ENCODE measurements at regions not wholly inside any gene's neighbourhood (a gene's known extent, or its start where the extent isn't known, plus 50 kb on each side); places are given as distances from the start of the nearest gene placed in this dataset.

DNA sequence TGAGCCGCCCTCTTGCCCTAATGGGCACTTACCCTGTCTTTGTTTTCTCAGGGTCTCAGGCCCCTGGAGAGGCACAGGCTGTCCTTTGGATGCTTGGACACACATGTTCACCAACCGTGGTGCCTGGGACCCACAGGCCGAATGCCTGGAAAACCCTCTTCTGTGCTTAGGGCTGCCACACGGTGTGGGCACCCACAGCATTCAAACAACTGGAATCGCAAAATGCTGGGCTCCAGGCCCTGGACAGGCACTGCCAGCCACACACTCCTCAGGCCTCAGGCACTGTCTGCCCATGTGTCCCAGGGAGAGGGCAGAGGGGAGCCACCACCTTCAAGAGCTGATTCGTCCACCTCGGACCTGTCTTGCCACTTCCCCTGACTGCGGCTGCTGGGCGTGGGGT is 123.1 kb upstream of the ACKR3 start:
- TF ChIP-seq CTCF (IDR thresholded peaks at IDR 0.05) (no peak), ZFX (IDR thresholded peaks at IDR 0.05; ENCODE audit: borderline replicate concordance) (no peak)
- no peak overlapping the region for H3K27ac ChIP-seq

DNA sequence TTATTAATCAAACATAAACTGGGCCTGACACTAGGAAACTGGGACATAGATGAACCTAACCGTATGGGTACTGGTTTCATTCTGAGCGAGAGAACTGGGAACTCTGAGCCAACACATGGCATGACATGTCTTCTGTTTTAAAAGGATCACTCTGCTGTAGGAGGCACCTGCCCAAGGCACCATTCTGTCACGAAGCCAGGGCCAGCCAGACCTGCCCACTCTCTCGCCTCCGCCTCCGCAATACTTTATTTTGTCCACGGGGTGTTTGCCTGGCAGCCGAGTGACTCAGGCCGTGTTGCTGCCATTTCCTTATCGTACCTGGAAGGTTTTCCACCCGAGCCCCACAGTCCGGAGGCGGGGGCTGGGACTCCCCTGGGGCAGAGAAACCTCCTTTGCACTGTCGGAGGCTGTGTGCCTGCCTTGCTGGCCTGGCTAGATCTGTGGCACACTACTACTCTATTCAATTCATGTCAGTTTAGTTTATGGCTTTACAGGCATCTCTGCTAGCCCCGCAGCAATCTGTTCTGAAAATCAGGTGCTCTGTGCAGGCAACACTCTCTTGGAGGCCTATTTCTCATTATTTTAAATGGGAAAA is 120.4 kb upstream of the ACKR3 start:
- TF ChIP-seq ZFX (IDR thresholded peaks at IDR 0.05; ENCODE audit: borderline replicate concordance) (no peak), CTCF (IDR thresholded peaks at IDR 0.05) (no peak)
- no peak overlapping the region for H3K27ac ChIP-seq

- TF ChIP-seq ZFX (IDR thresholded peaks at IDR 0.05; ENCODE audit: borderline replicate concordance) (no peak), CTCF (IDR thresholded peaks at IDR 0.05) (no peak)
- H3K27ac ChIP-seq = no peak overlapping the region
These were observed 117.4 kb upstream of the ACKR3 start for GRCh38 chr2:236452238-236452637.

- TF ChIP-seq CTCF (IDR thresholded peaks at IDR 0.05) = no peak
- no peak overlapping the region for H3K27ac ChIP-seq
These were observed 115.5 kb upstream of the ACKR3 start for GRCh38 chr2:236454076-236454475.

DNA sequence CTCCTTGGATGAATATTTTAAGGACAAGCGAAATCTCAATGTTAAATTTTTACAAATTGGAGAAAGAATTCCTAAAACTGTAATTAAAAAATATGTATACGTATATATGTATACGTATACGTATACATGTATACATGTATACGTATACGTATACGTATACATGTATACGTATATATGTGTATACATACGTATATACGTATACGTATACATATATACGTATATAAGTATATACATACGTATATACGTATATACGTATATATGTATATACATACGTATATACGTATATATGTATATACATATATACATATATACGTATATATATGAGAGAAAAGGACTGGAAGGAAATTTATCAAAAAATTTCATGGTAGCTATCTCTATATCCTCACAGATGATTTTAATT is 110.2 kb upstream of the ACKR3 start:
- no peak for TF ChIP-seq ZFX (IDR thresholded peaks at IDR 0.05; ENCODE audit: borderline replicate concordance)
- no peak for TF ChIP-seq CTCF (IDR thresholded peaks at IDR 0.05)
- no peak overlapping the region for H3K27ac ChIP-seq

DNA sequence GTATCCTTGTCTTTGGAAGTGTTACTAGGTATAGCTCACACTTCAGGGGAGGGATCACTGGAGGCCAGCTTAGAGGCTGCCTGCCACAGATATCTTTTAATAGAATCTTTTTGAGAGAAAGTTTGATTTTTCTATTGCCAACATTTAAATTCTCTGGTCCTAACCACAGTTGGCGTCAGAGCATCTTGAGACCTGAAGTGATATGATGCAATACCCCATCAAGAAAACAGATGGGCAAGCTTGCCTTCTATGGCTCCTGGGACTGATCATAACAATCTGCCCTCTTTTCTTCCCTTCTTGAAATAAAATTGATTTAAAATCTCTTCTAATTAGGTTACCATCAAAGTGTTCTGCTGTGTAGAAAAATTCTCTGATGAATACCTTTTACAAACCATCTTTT is 105.5 kb upstream of the ACKR3 start:
- TF ChIP-seq CTCF (IDR thresholded peaks at IDR 0.05) (no peak), ZFX (IDR thresholded peaks at IDR 0.05; ENCODE audit: borderline replicate concordance) (no peak)
- no peak overlapping the region for H3K27ac ChIP-seq

GRCh38 chr2:236472720-236473495 is 96.7 kb upstream of the ACKR3 start:
- no peak overlapping the region for H3K27ac ChIP-seq
- no peak for TF ChIP-seq ZFX (IDR thresholded peaks at IDR 0.05; ENCODE audit: borderline replicate concordance)
- TF ChIP-seq CTCF (IDR thresholded peaks at IDR 0.05) = no peak
